SU-DHL-6 (cell line): ENCODE measurements at regions not wholly inside any gene's neighbourhood (a gene's known extent, or its start where the extent isn't known, plus 50 kb on each side); places are given as distances from the start of the nearest gene placed in this dataset.

Experiments used
- H2AFZ ChIP-seq: fragments of 200-600 bp; sonication (generic); 2 replicates; pipeline ENCODE4 v1.6.1; 2014; ENCODE audit warnings: low read depth, mild to moderate bottlenecking, moderate library complexity, mixed read lengths, antibody characterized with exemption, low read length; ENCODE audit not compliant: severe bottlenecking
- H3F3A ChIP-seq: fragments of 200-600 bp; shearing (Covaris generic); 2 replicates; pipeline ENCODE4 v1.6.0; 2016; ENCODE audit warnings: antibody characterized with exemption, mild to moderate bottlenecking; ENCODE audit not compliant: insufficient read depth
- H3K27ac ChIP-seq: fragments of 200-600 bp; sonication (generic); 2 replicates; pipeline ENCODE4 v1.5.1; 2016; ENCODE audit warnings: low read depth, mild to moderate bottlenecking, low read length, moderate library complexity, mixed read lengths
- H3K27me3 ChIP-seq: fragments of 200-600 bp; sonication (generic), shearing (Covaris generic); 2 replicates; pipeline ENCODE4 v1.6.0; 2014; ENCODE audit warnings: mild to moderate bottlenecking, low read length
- H3K36me3 ChIP-seq: fragments of 200-600 bp; sonication (generic); 2 replicates; pipeline ENCODE4 v1.6.1; 2014; ENCODE audit warnings: mild to moderate bottlenecking, low read length, mixed read lengths
- H3K4me2 ChIP-seq: fragments of 300-600, 200-600 bp; shearing (Covaris generic), sonication (generic); 2 replicates; pipeline ENCODE4 v1.6.0; 2014; ENCODE audit warnings: low read length, low read depth, mild to moderate bottlenecking; ENCODE audit not compliant: poor library complexity, severe bottlenecking
- H3K4me3 ChIP-seq: fragments of 200-600 bp; sonication (generic); 2 replicates; pipeline ENCODE4 v1.5.1; 2014; ENCODE audit warnings: antibody characterized with exemption, low read length, mild to moderate bottlenecking, mixed read lengths; ENCODE audit not compliant: insufficient read depth, poor library complexity, severe bottlenecking
- H3K79me2 ChIP-seq: fragments of 200-600 bp; sonication (generic); 2 replicates; pipeline ENCODE4 v1.6.1; 2014; ENCODE audit warnings: mild to moderate bottlenecking, low read length, moderate library complexity; ENCODE audit not compliant: insufficient read depth
- H3K9ac ChIP-seq: fragments of 200-600 bp; sonication (generic); 2 replicates; pipeline ENCODE4 v1.7.0; 2014; ENCODE audit warnings: mild to moderate bottlenecking, low read length
- H3K9me2 ChIP-seq: fragments of 200-600 bp; sonication (generic); replicated peaks from 2 replicates; pipeline ENCODE4 v1.6.1; 2014; ENCODE audit warnings: low read length; ENCODE audit not compliant: insufficient read depth
- H3K9me3 ChIP-seq: fragments of 200-600 bp; sonication (generic); 2 replicates; pipeline ENCODE4 v1.6.1; 2014; ENCODE audit warnings: low read length, mixed read lengths; ENCODE audit not compliant: insufficient read depth
- H4K20me1 ChIP-seq: fragments of 200-600 bp; sonication (generic); 2 replicates; pipeline ENCODE4 v1.6.1; 2014; ENCODE audit warnings: low read depth, mild to moderate bottlenecking, antibody characterized with exemption, low read length, moderate library complexity, mixed read lengths
- EZH2phosphoT487 ChIP-seq: fragments of 200-600 bp; sonication (generic), shearing (Covaris generic); conservative IDR thresholded peaks from 2 replicates; pipeline ENCODE4 v1.6.1; 2018; ENCODE audit warnings: mild to moderate bottlenecking, antibody characterized with exemption, low read length, moderate library complexity, mixed read lengths
- TF ChIP-seq, protein P1 (sequence below): fragments of 200-600 bp; sonication (generic); IDR thresholded peaks from one replicate; pipeline ENCODE4 v1.5.1; 2017; ENCODE audit warnings: antibody characterized with exemption, mild to moderate bottlenecking, low read length, moderate library complexity; ENCODE audit not compliant: insufficient read depth, poor library complexity, severe bottlenecking

DNA sequence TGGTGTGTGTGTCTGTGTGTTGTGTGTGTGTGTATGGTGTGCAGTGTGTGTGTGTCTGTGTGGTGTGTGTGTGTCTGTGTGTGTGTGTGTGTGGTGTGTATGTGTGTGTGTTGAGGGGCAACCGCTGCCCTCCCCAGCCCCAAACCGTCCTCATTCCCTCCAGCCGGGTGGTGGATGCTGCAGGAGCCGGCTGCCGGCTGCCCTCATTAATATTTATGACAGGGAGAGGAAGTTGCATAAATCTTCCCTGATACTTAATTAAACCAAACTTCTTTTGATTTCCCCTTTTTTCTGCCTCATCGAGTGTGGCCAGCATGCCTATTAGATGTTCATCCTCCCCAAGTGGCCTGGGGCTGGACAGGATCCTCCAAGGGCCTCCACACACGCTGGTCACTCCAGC lies 121.4 kb upstream of the MVB12B start:
- Histone ChIP-seq H3K9me2 (no peaks in the 10 kb centered on the region), H3K27me3 (no peaks in the 10 kb centered on the region), H4K20me1 (no peaks in the 10 kb centered on the region), H3F3A (no peaks in the 10 kb centered on the region), H3K27ac (no peak overlapping the region), H3K79me2 (no peaks in the 10 kb centered on the region), H3K4me3 (no peak overlapping the region), H3K9me3 (no peaks in the 10 kb centered on the region), H3K36me3 (no peaks in the 10 kb centered on the region), H3K4me2 (no peak overlapping the region), H3K9ac (no peak overlapping the region), H2AFZ (no peak overlapping the region)
- TF ChIP-seq, protein P1, sequence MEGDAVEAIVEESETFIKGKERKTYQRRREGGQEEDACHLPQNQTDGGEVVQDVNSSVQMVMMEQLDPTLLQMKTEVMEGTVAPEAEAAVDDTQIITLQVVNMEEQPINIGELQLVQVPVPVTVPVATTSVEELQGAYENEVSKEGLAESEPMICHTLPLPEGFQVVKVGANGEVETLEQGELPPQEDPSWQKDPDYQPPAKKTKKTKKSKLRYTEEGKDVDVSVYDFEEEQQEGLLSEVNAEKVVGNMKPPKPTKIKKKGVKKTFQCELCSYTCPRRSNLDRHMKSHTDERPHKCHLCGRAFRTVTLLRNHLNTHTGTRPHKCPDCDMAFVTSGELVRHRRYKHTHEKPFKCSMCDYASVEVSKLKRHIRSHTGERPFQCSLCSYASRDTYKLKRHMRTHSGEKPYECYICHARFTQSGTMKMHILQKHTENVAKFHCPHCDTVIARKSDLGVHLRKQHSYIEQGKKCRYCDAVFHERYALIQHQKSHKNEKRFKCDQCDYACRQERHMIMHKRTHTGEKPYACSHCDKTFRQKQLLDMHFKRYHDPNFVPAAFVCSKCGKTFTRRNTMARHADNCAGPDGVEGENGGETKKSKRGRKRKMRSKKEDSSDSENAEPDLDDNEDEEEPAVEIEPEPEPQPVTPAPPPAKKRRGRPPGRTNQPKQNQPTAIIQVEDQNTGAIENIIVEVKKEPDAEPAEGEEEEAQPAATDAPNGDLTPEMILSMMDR, result no peak
- TF ChIP-seq EZH2phosphoT487, result no peak

DNA sequence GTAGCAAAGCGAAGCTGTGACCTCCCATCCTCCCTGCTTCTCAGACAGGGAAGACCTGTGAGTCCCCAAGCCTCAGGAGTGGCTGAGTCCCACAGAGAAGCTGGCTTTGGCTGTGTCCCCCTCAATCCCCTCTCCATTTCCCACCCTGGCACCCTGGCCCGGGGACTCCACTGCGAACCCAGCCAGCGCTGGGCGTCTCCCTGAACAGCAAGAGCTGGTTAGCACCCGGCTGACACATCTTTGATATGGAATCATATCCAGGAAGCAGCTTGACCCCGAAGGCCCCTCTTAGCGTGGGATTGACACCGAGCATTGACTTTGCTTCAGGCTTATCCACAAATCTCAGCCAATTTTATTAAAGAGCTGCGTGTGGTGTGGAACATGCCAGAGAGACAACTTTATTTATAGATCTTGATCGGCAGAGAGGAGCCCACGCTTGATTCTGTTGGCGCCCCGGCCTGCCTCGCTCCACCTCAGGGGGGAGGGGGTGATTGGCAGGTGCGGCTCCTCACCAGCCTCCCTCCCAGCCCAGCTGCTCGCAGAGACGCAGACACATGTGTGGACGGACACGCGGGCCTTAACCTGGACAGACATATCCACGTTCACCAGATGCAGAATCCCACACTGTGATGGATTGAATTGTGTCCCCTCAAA lies 120.7 kb upstream of the MVB12B start:
- Histone ChIP-seq H2AFZ (no peak overlapping the region), H3K9me3 (no peaks in the 10 kb centered on the region), H3K9me2 (no peaks in the 10 kb centered on the region), H3K9ac (no peak overlapping the region), H3K27me3 (no peaks in the 10 kb centered on the region), H3K4me2 (no peak overlapping the region), H3K36me3 (no peaks in the 10 kb centered on the region), H3K4me3 (no peak overlapping the region), H3F3A (no peaks in the 10 kb centered on the region), H4K20me1 (no peaks in the 10 kb centered on the region), H3K27ac (no peak overlapping the region), H3K79me2 (no peaks in the 10 kb centered on the region)
- TF ChIP-seq, protein P1, result no peak
- TF ChIP-seq EZH2phosphoT487, result no peak

DNA sequence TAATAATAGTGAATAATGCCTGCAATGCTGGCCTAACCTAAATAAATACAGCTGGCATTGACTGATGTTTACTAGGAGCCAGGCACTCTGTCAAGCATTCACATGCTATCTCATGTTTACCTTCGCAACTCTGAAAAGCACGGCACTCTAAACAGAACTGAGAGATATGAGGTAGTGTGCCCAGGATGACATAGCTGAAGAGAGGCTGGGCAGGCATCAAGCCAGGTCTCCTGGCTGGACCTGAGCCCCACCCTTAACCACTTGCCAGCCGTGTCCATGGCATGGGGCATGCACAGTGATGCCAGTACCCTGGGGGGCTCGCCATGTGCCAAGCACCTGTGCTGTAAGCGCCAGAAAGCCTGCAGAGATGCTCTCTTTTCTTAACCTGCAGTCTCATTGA lies 119.4 kb upstream of the MVB12B start:
- Histone ChIP-seq H2AFZ (no peak overlapping the region), H3K79me2 (no peaks in the 10 kb centered on the region), H3F3A (no peaks in the 10 kb centered on the region), H3K27ac (no peak overlapping the region), H3K36me3 (no peaks in the 10 kb centered on the region), H3K9me3 (no peaks in the 10 kb centered on the region), H4K20me1 (no peaks in the 10 kb centered on the region), H3K27me3 (no peaks in the 10 kb centered on the region), H3K4me2 (no peak overlapping the region), H3K9ac (no peak overlapping the region), H3K4me3 (no peak overlapping the region), H3K9me2 (no peaks in the 10 kb centered on the region)
- no peak for TF ChIP-seq EZH2phosphoT487
- TF ChIP-seq, protein P1, result no peak
